SK-N-SH treated with all-trans-retinoic acid at 6 μM for 48 hours (cell line): ENCODE measurements at regions not wholly inside any gene's neighbourhood (a gene's known extent, or its start where the extent isn't known, plus 50 kb on each side); places are given as distances from the start of the nearest gene placed in this dataset.

ENCODE experiments used
- ATAC-seq: fragments of 200-7000 bp; cut with Tn5 transposase; 3 replicates; pipeline ENCODE4 v1.9.1; 2020; ENCODE audit warnings: mild to moderate bottlenecking, moderate library complexity
- ARNTL ChIP-seq: fragments of 450-650 bp; formaldehyde crosslinking; IDR thresholded peaks from 2 replicates; pipeline ENCODE4 v1.5.0; 2020; ENCODE audit warnings: low read depth, mild to moderate bottlenecking, moderate library complexity, borderline replicate concordance
- BACH2 ChIP-seq: fragments of 250-450 bp; sonication (Bioruptor Pico); IDR thresholded peaks from 2 replicates; pipeline ENCODE4 v1.9.0; 2021; ENCODE audit warnings: mild to moderate bottlenecking, borderline replicate concordance
- CSDC2 ChIP-seq: fragments of 250-450 bp; sonication (Bioruptor Pico); IDR thresholded peaks from 2 replicates; pipeline ENCODE4 v1.5.0; 2020; ENCODE audit warnings: mild to moderate bottlenecking, moderate library complexity
- ESRRG ChIP-seq: fragments of 250-450 bp; sonication (Bioruptor Pico); IDR thresholded peaks from 2 replicates; pipeline ENCODE4 v1.6.1; 2021; ENCODE audit warnings: mild to moderate bottlenecking
- GLIS3 ChIP-seq: fragments of 250-450 bp; sonication (Bioruptor Pico); IDR thresholded peaks from 2 replicates; pipeline ENCODE4 v1.5.0; 2020; ENCODE audit warnings: mild to moderate bottlenecking, moderate library complexity
- ISL1 ChIP-seq: fragments of 250-450 bp; sonication (Bioruptor Pico); IDR thresholded peaks from 2 replicates; pipeline ENCODE4 v2.1.2; 2022; ENCODE audit warnings: mild to moderate bottlenecking, moderate library complexity
- OSR1 ChIP-seq: fragments of 250-450 bp; sonication (Bioruptor Pico); IDR thresholded peaks from 2 replicates; pipeline ENCODE4 v1.8.0; 2022; ENCODE audit warnings: moderate library complexity, mild to moderate bottlenecking, inconsistent platforms
- SNAI2 ChIP-seq: fragments of 250-450 bp; sonication (Bioruptor Pico); IDR thresholded peaks from 2 replicates; pipeline ENCODE4 v1.5.0; 2020; ENCODE audit warnings: mild to moderate bottlenecking, moderate library complexity
- TCF4 ChIP-seq: fragments of 250-450 bp; sonication (Bioruptor Pico); IDR thresholded peaks from 2 replicates; pipeline ENCODE4 v1.8.0; 2021; ENCODE audit warnings: mild to moderate bottlenecking, moderate library complexity, borderline replicate concordance
- TOX ChIP-seq: fragments of 250-450 bp; sonication (Bioruptor Pico); IDR thresholded peaks from 2 replicates; pipeline ENCODE4 v1.8.0; 2021; ENCODE audit warnings: mild to moderate bottlenecking, moderate library complexity, borderline replicate concordance
- ZC3H10 ChIP-seq: fragments of 250-450 bp; sonication (Bioruptor Pico); IDR thresholded peaks from 2 replicates; pipeline ENCODE4 v1.5.1; 2021; ENCODE audit warnings: mild to moderate bottlenecking, moderate library complexity
- ZFP3 ChIP-seq: fragments of 250-450 bp; sonication (Bioruptor Pico); IDR thresholded peaks from 2 replicates; pipeline ENCODE4 v1.5.0; 2020; ENCODE audit warnings: mild to moderate bottlenecking, moderate library complexity
- ZFP30 ChIP-seq: fragments of 450-650 bp; formaldehyde crosslinking; IDR thresholded peaks from 2 replicates; pipeline ENCODE4 v1.5.0; 2022; ENCODE audit warnings: mild to moderate bottlenecking, moderate library complexity
- ZNF565 ChIP-seq: fragments of 450-650 bp; formaldehyde crosslinking; conservative IDR thresholded peaks from 2 replicates; pipeline ENCODE4 v1.5.0; 2020; ENCODE audit warnings: low read depth, mild to moderate bottlenecking, moderate library complexity
- ZNF8 ChIP-seq: fragments of 450-650 bp; formaldehyde crosslinking; IDR thresholded peaks from 2 replicates; pipeline ENCODE4 v1.5.0; 2020; ENCODE audit warnings: mild to moderate bottlenecking, moderate library complexity
- TF ChIP-seq, protein P1 (sequence below): fragments of 250-450 bp; sonication (Bioruptor Pico); IDR thresholded peaks from 2 replicates; pipeline ENCODE4 v1.5.0; 2020; ENCODE audit warnings: mild to moderate bottlenecking, moderate library complexity
- TF ChIP-seq, protein P2 (sequence below): fragments of 250-450 bp; sonication (Bioruptor Pico); IDR thresholded peaks from 2 replicates; pipeline ENCODE4 v1.5.1; 2021; ENCODE audit warnings: mild to moderate bottlenecking, moderate library complexity
- TF ChIP-seq, protein P3 (sequence below): fragments of 250-450 bp; sonication (Bioruptor Pico); IDR thresholded peaks from 2 replicates; pipeline ENCODE4 v1.5.1; 2020; ENCODE audit warnings: low read depth, mild to moderate bottlenecking, moderate library complexity
- TF ChIP-seq, protein P4 (sequence below): fragments of 250-450 bp; sonication (Bioruptor Pico); IDR thresholded peaks from 2 replicates; pipeline ENCODE4 v1.8.0; 2020; ENCODE audit warnings: mild to moderate bottlenecking, moderate library complexity, borderline replicate concordance

DNA sequence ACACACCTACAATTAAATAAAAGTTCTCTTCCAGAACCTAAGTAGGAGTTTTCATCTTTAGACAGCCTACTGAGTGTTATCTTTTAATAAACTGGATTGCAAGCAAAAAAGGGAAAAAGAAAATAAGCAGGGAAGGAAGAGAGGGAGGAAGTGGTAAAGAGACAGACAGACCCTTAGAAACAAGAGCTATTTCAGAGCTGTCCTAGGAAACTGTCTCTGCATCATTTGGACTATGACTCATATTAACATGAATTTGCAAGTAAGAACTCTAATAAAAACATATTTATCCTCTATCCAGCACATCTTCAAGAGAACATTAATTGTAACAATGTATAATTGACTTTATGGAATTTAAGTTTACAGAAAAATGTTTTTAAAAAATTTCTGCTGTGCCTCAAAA lies 438.8 kb upstream of the USP15 start:
- no peak for ATAC-seq
- no peak for TF ChIP-seq SNAI2 (CRISPR knock-in tag)
- TF ChIP-seq ZFP3 (CRISPR knock-in tag) = no peak
- no peak for TF ChIP-seq GLIS3 (CRISPR knock-in tag)
- TF ChIP-seq, protein P1, sequence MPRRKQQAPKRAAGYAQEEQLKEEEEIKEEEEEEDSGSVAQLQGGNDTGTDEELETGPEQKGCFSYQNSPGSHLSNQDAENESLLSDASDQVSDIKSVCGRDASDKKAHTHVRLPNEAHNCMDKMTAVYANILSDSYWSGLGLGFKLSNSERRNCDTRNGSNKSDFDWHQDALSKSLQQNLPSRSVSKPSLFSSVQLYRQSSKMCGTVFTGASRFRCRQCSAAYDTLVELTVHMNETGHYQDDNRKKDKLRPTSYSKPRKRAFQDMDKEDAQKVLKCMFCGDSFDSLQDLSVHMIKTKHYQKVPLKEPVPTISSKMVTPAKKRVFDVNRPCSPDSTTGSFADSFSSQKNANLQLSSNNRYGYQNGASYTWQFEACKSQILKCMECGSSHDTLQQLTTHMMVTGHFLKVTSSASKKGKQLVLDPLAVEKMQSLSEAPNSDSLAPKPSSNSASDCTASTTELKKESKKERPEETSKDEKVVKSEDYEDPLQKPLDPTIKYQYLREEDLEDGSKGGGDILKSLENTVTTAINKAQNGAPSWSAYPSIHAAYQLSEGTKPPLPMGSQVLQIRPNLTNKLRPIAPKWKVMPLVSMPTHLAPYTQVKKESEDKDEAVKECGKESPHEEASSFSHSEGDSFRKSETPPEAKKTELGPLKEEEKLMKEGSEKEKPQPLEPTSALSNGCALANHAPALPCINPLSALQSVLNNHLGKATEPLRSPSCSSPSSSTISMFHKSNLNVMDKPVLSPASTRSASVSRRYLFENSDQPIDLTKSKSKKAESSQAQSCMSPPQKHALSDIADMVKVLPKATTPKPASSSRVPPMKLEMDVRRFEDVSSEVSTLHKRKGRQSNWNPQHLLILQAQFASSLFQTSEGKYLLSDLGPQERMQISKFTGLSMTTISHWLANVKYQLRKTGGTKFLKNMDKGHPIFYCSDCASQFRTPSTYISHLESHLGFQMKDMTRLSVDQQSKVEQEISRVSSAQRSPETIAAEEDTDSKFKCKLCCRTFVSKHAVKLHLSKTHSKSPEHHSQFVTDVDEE (CRISPR knock-in tag) = no peak
- no peak for TF ChIP-seq BACH2 (CRISPR knock-in tag)
- no peak for TF ChIP-seq CSDC2 (CRISPR knock-in tag)
- TF ChIP-seq, protein P2, sequence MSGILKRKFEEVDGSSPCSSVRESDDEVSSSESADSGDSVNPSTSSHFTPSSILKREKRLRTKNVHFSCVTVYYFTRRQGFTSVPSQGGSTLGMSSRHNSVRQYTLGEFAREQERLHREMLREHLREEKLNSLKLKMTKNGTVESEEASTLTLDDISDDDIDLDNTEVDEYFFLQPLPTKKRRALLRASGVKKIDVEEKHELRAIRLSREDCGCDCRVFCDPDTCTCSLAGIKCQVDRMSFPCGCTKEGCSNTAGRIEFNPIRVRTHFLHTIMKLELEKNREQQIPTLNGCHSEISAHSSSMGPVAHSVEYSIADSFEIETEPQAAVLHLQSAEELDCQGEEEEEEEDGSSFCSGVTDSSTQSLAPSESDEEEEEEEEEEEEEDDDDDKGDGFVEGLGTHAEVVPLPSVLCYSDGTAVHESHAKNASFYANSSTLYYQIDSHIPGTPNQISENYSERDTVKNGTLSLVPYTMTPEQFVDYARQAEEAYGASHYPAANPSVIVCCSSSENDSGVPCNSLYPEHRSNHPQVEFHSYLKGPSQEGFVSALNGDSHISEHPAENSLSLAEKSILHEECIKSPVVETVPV (CRISPR knock-in tag) = no peak
- TF ChIP-seq TOX (CRISPR knock-in tag) = no peak
- TF ChIP-seq TCF4 = no peak
- no peak for TF ChIP-seq ISL1 (CRISPR knock-in tag)
- TF ChIP-seq ZNF8 (CRISPR knock-in tag) = no peak
- no peak for TF ChIP-seq ZNF565
- no peak for TF ChIP-seq OSR1 (CRISPR knock-in tag)

DNA sequence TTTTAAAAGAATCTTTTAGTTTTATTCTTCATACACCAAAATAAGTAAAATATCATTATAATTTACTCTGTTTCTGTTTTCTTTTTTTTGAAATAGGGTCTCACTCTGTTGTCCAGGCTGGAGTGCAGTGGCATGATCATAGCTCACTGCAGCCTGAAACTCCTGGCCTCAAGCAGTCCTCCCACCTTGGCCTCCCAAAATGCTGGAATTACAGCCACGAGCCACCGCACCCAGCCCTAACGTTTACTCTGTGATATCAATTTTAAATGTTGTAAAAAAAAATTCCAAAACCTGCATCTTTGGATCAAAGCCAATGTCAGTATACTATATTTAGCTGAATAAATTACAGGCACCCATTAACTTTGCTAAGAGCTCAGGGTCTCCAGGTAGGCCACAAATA lies 437.1 kb upstream of the USP15 start:
- TF ChIP-seq SNAI2 (CRISPR knock-in tag) (no peak), GLIS3 (CRISPR knock-in tag) (no peak), ARNTL (CRISPR knock-in tag) (no peak), OSR1 (CRISPR knock-in tag) (no peak), ZNF565 (no peak), CSDC2 (CRISPR knock-in tag) (no peak), ZFP3 (CRISPR knock-in tag) (no peak), BACH2 (CRISPR knock-in tag) (no peak), ISL1 (CRISPR knock-in tag) (no peak), ESRRG (no peak)
- TF ChIP-seq, protein P2 (CRISPR knock-in tag) = no peak
- ATAC-seq = no peak

DNA sequence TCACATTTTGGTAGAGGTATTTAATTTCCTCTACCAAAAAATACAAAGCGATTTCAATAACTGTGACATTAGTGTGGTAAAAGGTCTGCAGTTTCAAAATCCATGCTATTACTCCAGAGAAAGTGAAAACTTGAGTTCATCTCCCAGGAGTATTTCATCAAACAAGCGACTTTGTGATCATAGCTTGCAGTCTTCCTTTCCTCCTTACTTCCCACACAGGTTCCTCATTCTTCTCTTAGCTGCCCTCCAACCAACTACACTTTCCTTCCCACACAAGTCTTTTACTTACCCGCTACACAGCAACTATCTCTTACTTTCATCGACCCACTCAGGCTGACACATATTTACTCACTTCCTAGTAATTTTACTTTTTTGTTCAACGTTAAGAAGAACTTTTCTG lies 413.4 kb upstream of the USP15 start:
- TF ChIP-seq, protein P2 (CRISPR knock-in tag) = no peak
- TF ChIP-seq, protein P3, sequence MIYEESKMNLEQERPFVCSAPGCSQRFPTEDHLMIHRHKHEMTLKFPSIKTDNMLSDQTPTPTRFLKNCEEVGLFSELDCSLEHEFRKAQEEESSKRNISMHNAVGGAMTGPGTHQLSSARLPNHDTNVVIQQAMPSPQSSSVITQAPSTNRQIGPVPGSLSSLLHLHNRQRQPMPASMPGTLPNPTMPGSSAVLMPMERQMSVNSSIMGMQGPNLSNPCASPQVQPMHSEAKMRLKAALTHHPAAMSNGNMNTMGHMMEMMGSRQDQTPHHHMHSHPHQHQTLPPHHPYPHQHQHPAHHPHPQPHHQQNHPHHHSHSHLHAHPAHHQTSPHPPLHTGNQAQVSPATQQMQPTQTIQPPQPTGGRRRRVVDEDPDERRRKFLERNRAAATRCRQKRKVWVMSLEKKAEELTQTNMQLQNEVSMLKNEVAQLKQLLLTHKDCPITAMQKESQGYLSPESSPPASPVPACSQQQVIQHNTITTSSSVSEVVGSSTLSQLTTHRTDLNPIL (CRISPR knock-in tag) = no peak
- TF ChIP-seq ZFP3 (CRISPR knock-in tag) = no peak
- TF ChIP-seq SNAI2 (CRISPR knock-in tag) = no peak
- TF ChIP-seq, protein P1 (CRISPR knock-in tag) = no peak
- TF ChIP-seq, protein P4, sequence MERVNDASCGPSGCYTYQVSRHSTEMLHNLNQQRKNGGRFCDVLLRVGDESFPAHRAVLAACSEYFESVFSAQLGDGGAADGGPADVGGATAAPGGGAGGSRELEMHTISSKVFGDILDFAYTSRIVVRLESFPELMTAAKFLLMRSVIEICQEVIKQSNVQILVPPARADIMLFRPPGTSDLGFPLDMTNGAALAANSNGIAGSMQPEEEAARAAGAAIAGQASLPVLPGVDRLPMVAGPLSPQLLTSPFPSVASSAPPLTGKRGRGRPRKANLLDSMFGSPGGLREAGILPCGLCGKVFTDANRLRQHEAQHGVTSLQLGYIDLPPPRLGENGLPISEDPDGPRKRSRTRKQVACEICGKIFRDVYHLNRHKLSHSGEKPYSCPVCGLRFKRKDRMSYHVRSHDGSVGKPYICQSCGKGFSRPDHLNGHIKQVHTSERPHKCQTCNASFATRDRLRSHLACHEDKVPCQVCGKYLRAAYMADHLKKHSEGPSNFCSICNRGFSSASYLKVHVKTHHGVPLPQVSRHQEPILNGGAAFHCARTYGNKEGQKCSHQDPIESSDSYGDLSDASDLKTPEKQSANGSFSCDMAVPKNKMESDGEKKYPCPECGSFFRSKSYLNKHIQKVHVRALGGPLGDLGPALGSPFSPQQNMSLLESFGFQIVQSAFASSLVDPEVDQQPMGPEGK (CRISPR knock-in tag) = no peak
- TF ChIP-seq ZFP30 (CRISPR knock-in tag) = no peak
- no peak for TF ChIP-seq ESRRG
- no peak for TF ChIP-seq ZNF8 (CRISPR knock-in tag)
- no peak for TF ChIP-seq OSR1 (CRISPR knock-in tag)
- no peak for TF ChIP-seq BACH2 (CRISPR knock-in tag)
- TF ChIP-seq ZC3H10 = no peak
- TF ChIP-seq, all 23 proteins: peak for 0

More for the DNA sequence above, 413.4 kb upstream of the USP15 start:
- no peak for ATAC-seq
